IMR-90 (cell line): ENCODE measurements at regions not wholly inside any gene's neighbourhood (a gene's known extent, or its start where the extent isn't known, plus 50 kb on each side); places are given as distances from the start of the nearest gene placed in this dataset.

Source experiments
- ATAC-seq: fragments of 200-7000 bp; cut with Tn5 transposase; 2 replicates; pipeline ENCODE4 v1.9.1; 2020; ENCODE audit warnings: low read depth, mild to moderate bottlenecking, moderate library complexity
- BruUV-seq: library from RNA; stranded (reverse); fragments of 400-500 nt; replicated peaks from 2 replicates; lab custom pipeline; 2021; lab: Mats Ljungman, UMichigan
- CTCF ChIA-PET: fragments of 300-600 bp; formaldehyde crosslinking; extraction: SDS; loops from one replicate; lab custom pipeline; 2021; ENCODE audit warnings: antibody characterized with exemption; lab: Yijun Ruan, JAX
- POLR2A ChIA-PET: fragments of 300-600 bp; sonication (Branson Sonifier 250); formaldehyde crosslinking; loops from one replicate; lab custom pipeline; 2022; ENCODE audit warnings: antibody characterized with exemption; ENCODE audit not compliant: unreplicated experiment; lab: Charles Lee
- DNase-seq: peaks from one replicate; pipeline ENCODE4 v3.0.0; 2013
- H2AFZ ChIP-seq: replicated peaks from 2 replicates; pipeline ENCODE3; 2013; ENCODE audit warnings: low read length, mild to moderate bottlenecking; ENCODE audit not compliant: poor library complexity
- H2AK5ac ChIP-seq: 2 replicates; pipeline ENCODE4 v1.6.1; 2013; ENCODE audit warnings: low read depth, low read length, inconsistent platforms
- H2AK9ac ChIP-seq: replicated peaks from 2 replicates; pipeline ENCODE3; 2013; ENCODE audit warnings: mild to moderate bottlenecking, low read depth, low read length, moderate library complexity; ENCODE audit not compliant: poor library complexity
- H2BK120ac ChIP-seq: 2 replicates; pipeline ENCODE4 v1.6.1; 2013; ENCODE audit warnings: low read depth, low read length, inconsistent platforms
- H2BK15ac ChIP-seq: 3 replicates; pipeline ENCODE4 v1.6.1; 2013; ENCODE audit warnings: low read depth, low read length, inconsistent platforms
- H2BK20ac ChIP-seq: 2 replicates; pipeline ENCODE4 v1.6.1; 2013; ENCODE audit warnings: low read depth, mild to moderate bottlenecking, inconsistent platforms, low read length, moderate library complexity
- H2BK5ac ChIP-seq: 2 replicates; pipeline ENCODE4 v1.6.1; 2013; ENCODE audit warnings: mild to moderate bottlenecking, low read depth, low read length, inconsistent platforms; ENCODE audit not compliant: poor library complexity, severe bottlenecking
- H3K14ac ChIP-seq: replicated peaks from 2 replicates; pipeline ENCODE4 v1.6.1; 2013; ENCODE audit warnings: low read depth, low read length, inconsistent platforms
- H3K18ac ChIP-seq: 2 replicates; pipeline ENCODE4 v1.6.1; 2013; ENCODE audit warnings: low read depth, low read length, control low read depth
- H3K23ac ChIP-seq: 2 replicates; pipeline ENCODE4 v1.6.1; 2013; ENCODE audit warnings: low read depth, low read length, inconsistent platforms
- H3K27ac ChIP-seq: 2 replicates; pipeline ENCODE4 v1.5.1; 2013; ENCODE audit warnings: mild to moderate bottlenecking, control low read depth, low read length; ENCODE audit not compliant: insufficient read depth
- H3K27me3 ChIP-seq: 2 replicates; pipeline ENCODE4 v1.6.1; 2013; ENCODE audit warnings: low read length; ENCODE audit not compliant: control insufficient read depth, insufficient read depth
- H3K36me3 ChIP-seq: 2 replicates; pipeline ENCODE4 v1.6.1; 2013; ENCODE audit warnings: low read length, mixed read lengths; ENCODE audit not compliant: control insufficient read depth, insufficient read depth
- H3K4ac ChIP-seq: 2 replicates; pipeline ENCODE4 v1.6.1; 2013; ENCODE audit warnings: low read depth, low read length, inconsistent platforms
- H3K4me1 ChIP-seq: 2 replicates; pipeline ENCODE4 v1.6.1; 2013; ENCODE audit warnings: low read length, mixed read lengths; ENCODE audit not compliant: control insufficient read depth, insufficient read depth
- H3K4me2 ChIP-seq: 2 replicates; pipeline ENCODE4 v1.6.1; 2013; ENCODE audit warnings: low read depth, mild to moderate bottlenecking, control low read depth, low read length, moderate library complexity
- H3K4me3 ChIP-seq: 2 replicates; pipeline ENCODE4 v1.5.1; 2013; ENCODE audit warnings: low read depth, mild to moderate bottlenecking, control low read depth, low read length, moderate library complexity; ENCODE audit not compliant: insufficient read depth
- H3K56ac ChIP-seq: 2 replicates; pipeline ENCODE4 v1.6.1; 2013; ENCODE audit warnings: low read length, inconsistent platforms; ENCODE audit not compliant: insufficient read depth; ENCODE audit errors: extremely low read depth
- H3K79me1 ChIP-seq, 2 experiments: 2 replicates each; pipeline ENCODE4 v1.6.1; 2013; ENCODE audit warnings: low read length in 2 of 2, inconsistent platforms in 1 of 2, low read depth in 1 of 2
- H3K9ac ChIP-seq: 2 replicates; pipeline ENCODE4 v1.6.1; 2013; ENCODE audit warnings: low read depth, low read length, control low read depth
- H3K9me1 ChIP-seq: 2 replicates; pipeline ENCODE4 v1.6.1; 2013; ENCODE audit warnings: low read length, inconsistent platforms; ENCODE audit not compliant: insufficient read depth
- H3K9me3 ChIP-seq: 2 replicates; pipeline ENCODE4 v1.6.1; 2013; ENCODE audit warnings: low read length; ENCODE audit not compliant: control insufficient read depth, insufficient read depth
- H4K20me1 ChIP-seq: 2 replicates; pipeline ENCODE4 v1.6.1; 2013; ENCODE audit warnings: low read length, inconsistent platforms; ENCODE audit not compliant: insufficient read depth
- H4K5ac ChIP-seq: 2 replicates; pipeline ENCODE4 v1.6.1; 2013; ENCODE audit warnings: mild to moderate bottlenecking, low read depth, low read length, control low read depth
- H4K8ac ChIP-seq, 2 experiments: 2 replicates each; pipeline ENCODE4 v1.6.1; 2013; ENCODE audit warnings: low read depth in 2 of 2, low read length in 2 of 2, control low read depth in 1 of 2, inconsistent platforms in 1 of 2
- H4K91ac ChIP-seq: 2 replicates; pipeline ENCODE4 v1.6.1; 2013; ENCODE audit warnings: low read depth, low read length, inconsistent platforms; ENCODE audit not compliant: insufficient read depth
- CHD1 ChIP-seq: IDR thresholded peaks from 2 replicates; pipeline ENCODE4 v1.6.1; 2012; ENCODE audit warnings: low read depth, low read length, improper control_type of control experiment
- MAFK ChIP-seq: IDR thresholded peaks from 2 replicates; pipeline ENCODE4 v1.6.1; 2012; ENCODE audit warnings: low read depth, low read length, improper control_type of control experiment
- RCOR1 ChIP-seq: IDR thresholded peaks from 2 replicates; pipeline ENCODE4 v1.6.1; 2012; ENCODE audit warnings: mild to moderate bottlenecking, low read length, improper control_type of control experiment; ENCODE audit not compliant: insufficient replicate concordance
- SMC3 ChIP-seq: fragments of 150-350 bp; IDR thresholded peaks from 2 replicates; pipeline ENCODE4 v1.6.1; 2016; ENCODE audit warnings: low read depth, mild to moderate bottlenecking, antibody characterized with exemption, low read length, moderate library complexity
- WGBS, 2 experiments: methylation state at CpG; one replicate each; pipeline versions ENCODE4 v1.1.5 to v1.1.7; 2013; ENCODE audit warnings: missing lambda C conversion rate in 2 of 2; ENCODE audit not compliant: insufficient read length in 1 of 2; ENCODE audit errors: extremely low coverage in 2 of 2; 5-methylcytosine and 5-hydroxymethylcytosine counted together
- dilution Hi-C: fragments of 300-500 bp; cut with HindIII; formaldehyde crosslinking; loops from one replicate; pipeline ENCODE4 v1.14.3; 2018; ENCODE audit warnings: low sequenced_read_pairs; ENCODE audit not compliant: unreplicated experiment
- in situ Hi-C: fragments of 300-500 bp; cut with MboI; formaldehyde crosslinking; loops from 3 replicates; pipeline ENCODE4 v1.14.3; 2019; ENCODE audit warnings: low sequenced_read_pairs, inconsistent platforms, mixed read lengths
- intact Hi-C: fragments of 100-400 bp; cut with micrococcal nuclease; formaldehyde crosslinking; loops from 2 replicates; pipeline ENCODE4 v1.10.0; 2022

GRCh38 chr2:196341277-196341841 is 170.0 kb upstream of the STK17B start:
- in situ Hi-C loops (loop anchor here (25.0 kb wide), 1 partner anchor 679 kb away; the partner anchor contains the start of gene SLC39A10), dilution Hi-C loops (no loop called here), intact Hi-C loops (no loop called here)
- Histone ChIP-seq H3K27ac (no peak overlapping the region), H3K79me1 (peaks cover 0 to 2% of the 10 kb centered on the region in 2 experiments; a peak in 1 of 4 replicates), H2BK120ac (no peak overlapping the region), H4K20me1 (no peaks in the 10 kb centered on the region), H3K56ac (no peak overlapping the region), H2AFZ (no peak overlapping the region), H3K4me3 (no peak overlapping the region), H4K91ac (no peak overlapping the region), H2AK5ac (no peak overlapping the region), H3K4ac (no peak overlapping the region), H3K36me3 (no peaks in the 10 kb centered on the region), H3K4me1 (peaks cover 3% of the 10 kb centered on the region), H2BK5ac (no peak overlapping the region), H4K8ac (no peak overlapping the region), H3K18ac (no peak overlapping the region), H2AK9ac (no peak overlapping the region), H2BK15ac (no peak overlapping the region), H3K4me2 (no peak overlapping the region), H3K27me3 (no peaks in the 10 kb centered on the region), H3K23ac (no peak overlapping the region), H3K9me3 (no peaks in the 10 kb centered on the region), H3K9me1 (0 out of 2 replicates have a peak, but pooled peaks cover 3% of the 10 kb centered on the region), H2BK20ac (no peak overlapping the region), H3K14ac (no peak overlapping the region), H3K9ac (no peak overlapping the region), H4K5ac (no peak overlapping the region)
- TF ChIP-seq SMC3 (no peak), CHD1 (no peak), MAFK (no peak), RCOR1 (no peak)
- no TSS peak for BruUV-seq
- ChIA-PET POLR2A (no interaction called here), CTCF (no interaction called here)
- DNase-seq, result no peak
- no CpG with 5 or more reads among the region's 2 CpGs for WGBS, 2 experiments
- no peak for ATAC-seq
